GM18498 (cell line): ENCODE measurements at regions not wholly inside any gene's neighbourhood (a gene's known extent, or its start where the extent isn't known, plus 50 kb on each side); places are given as distances from the start of the nearest gene placed in this dataset.

Experiments
- ATAC-seq: cut with Tn5 transposase; IDR thresholded peaks from one replicate; pipeline ENCODE4 v1.9.1; 2021; ENCODE audit warnings: mild to moderate bottlenecking, moderate library complexity; ENCODE audit not compliant: unreplicated experiment

GRCh38 chr3:10759495-10759894, 56.5 kb upstream of the SLC6A11 start:
- ATAC-seq: no peak

- no peak for ATAC-seq
Measured at GRCh38 chr3:10760199-10760598, 55.8 kb upstream of the SLC6A11 start.

- no peak for ATAC-seq
Measured at GRCh38 chr3:10761583-10761982, 54.4 kb upstream of the SLC6A11 start.

- no peak for ATAC-seq
Measured at GRCh38 chr3:10762116-10762515, 53.9 kb upstream of the SLC6A11 start.

- no peak for ATAC-seq
Measured at GRCh38 chr3:10762611-10763247, 53.3 kb upstream of the SLC6A11 start.

GRCh38 chr3:10763248-10763620, 52.8 kb upstream of the SLC6A11 start:
- no peak for ATAC-seq

GRCh38 chr3:10763817-10764258, 52.2 kb upstream of the SLC6A11 start:
- no peak for ATAC-seq

GRCh38 chr3:10764259-10765051, 51.6 kb upstream of the SLC6A11 start:
- no peak for ATAC-seq

GRCh38 chr3:10766049-10766705, 49.9 kb upstream of the SLC6A11 start:
- ATAC-seq: no peak
